OCI-LY3 (cell line): ENCODE measurements at regions not wholly inside any gene's neighbourhood (a gene's known extent, or its start where the extent isn't known, plus 50 kb on each side); places are given as distances from the start of the nearest gene placed in this dataset.

Source experiments
- CTCF ChIP-seq: fragments of 200-600, 300-600 bp; sonication (generic); IDR thresholded peaks from 2 replicates; pipeline ENCODE4 v1.5.1; 2014; ENCODE audit warnings: antibody characterized with exemption, low read length, low read depth
- EZH2phosphoT487 ChIP-seq: fragments of 200-600 bp; shearing (Covaris generic); IDR thresholded peaks from 2 replicates; pipeline ENCODE4 v1.6.1; 2018; ENCODE audit warnings: antibody characterized with exemption, mixed run types, low read depth

GRCh38 chr12:63387771-63388170 is 236.8 kb upstream of the AVPR1A start:
- TF ChIP-seq CTCF: no peak
- TF ChIP-seq EZH2phosphoT487: no peak
